ENCODE measurements at regions not wholly inside any gene's neighbourhood (a gene's known extent, or its start where the extent isn't known, plus 50 kb on each side); places are given as distances from the start of the nearest gene placed in this dataset.

DNA sequence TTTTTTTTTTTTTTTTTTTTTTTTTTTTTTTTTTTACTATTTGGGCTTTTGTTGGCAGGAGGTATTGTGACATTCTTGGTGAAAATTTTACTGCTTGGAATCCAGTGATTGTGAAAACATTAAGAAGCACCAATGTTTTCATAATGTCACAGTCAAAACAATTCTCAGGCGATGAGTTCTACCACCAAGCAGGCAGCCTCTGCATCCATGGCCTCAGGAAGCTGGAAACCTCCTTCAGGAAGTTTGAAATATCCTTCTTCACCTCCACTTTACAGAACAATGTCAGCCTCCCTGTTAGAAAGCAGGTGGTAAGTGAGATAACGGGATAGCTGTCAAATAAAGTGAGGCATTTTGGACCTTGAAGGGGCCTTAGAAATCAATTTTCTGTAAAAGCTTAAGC, 98.3 kb downstream of the MEX3B start:
- no peak for FAIRE-seq

DNA sequence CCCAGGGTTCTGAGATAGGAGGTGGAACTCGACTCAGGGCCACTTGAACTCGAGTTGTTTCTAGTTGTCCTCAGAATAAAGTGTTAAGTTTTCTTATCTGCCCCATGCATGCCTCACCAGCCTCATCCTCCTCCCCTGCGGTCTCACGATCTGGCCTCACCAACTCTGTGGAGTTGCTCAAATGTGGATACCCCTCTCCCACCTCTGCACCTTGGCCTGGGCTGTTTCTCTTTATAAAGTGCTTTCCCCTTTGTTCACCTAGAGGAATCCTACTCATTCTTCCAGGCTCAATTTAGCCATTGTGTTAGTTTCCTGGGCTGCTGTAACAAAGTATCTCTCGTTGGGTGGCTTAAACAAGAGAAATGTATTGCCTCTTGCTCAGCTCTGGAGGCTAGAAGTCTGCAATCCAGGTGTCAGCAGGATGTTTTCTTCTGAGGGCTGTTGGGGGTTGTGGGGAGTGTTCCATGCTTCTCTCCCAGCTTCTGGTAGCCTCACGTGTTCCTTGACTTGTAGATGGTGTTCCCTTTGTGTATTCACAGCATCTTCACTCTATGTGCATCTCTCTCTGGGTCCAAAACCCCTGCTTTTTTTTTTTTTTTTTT, 100.7 kb downstream of the MEX3B start:
- Histone ChIP-seq H3K4me3 (no peak overlapping the region), H3K4me1 (no peaks in the 10 kb centered on the region), H3K4me2 (no peak overlapping the region), H3K27ac (no peak overlapping the region), H3K9me3 (no peaks in the 10 kb centered on the region; the same call in 2 of the 3 replicates)
- WGBS (ENCODE audit: missing lambda C conversion rate) = 28% methylated on average over 6 of the region's 6 CpGs
- FAIRE-seq = no peak
- CTCF ChIA-PET = no interaction called here
- no peak for DNase-seq (ENCODE audit: low read depth in 1 of 2, low spot score in 1 of 2)
- no peak for ATAC-seq
- POLR2A ChIA-PET = no interaction called here
- TF ChIP-seq CHD4 (IDR thresholded peaks at IDR 0.05; ENCODE audit: borderline replicate concordance) = no peak
- no peak for TF ChIP-seq RARB (CRISPR knock-in tag; IDR thresholded peaks at IDR 0.05)
- no peak for TF ChIP-seq FOSB (CRISPR knock-in tag; IDR thresholded peaks at IDR 0.05)
- TF ChIP-seq ZFP36 (IDR thresholded peaks at IDR 0.05; ENCODE audit: borderline replicate concordance, partially characterized antibody) = no peak
- no peak for TF ChIP-seq ZNF302 (CRISPR knock-in tag; IDR thresholded peaks at IDR 0.05)
- TF ChIP-seq, protein P1, sequence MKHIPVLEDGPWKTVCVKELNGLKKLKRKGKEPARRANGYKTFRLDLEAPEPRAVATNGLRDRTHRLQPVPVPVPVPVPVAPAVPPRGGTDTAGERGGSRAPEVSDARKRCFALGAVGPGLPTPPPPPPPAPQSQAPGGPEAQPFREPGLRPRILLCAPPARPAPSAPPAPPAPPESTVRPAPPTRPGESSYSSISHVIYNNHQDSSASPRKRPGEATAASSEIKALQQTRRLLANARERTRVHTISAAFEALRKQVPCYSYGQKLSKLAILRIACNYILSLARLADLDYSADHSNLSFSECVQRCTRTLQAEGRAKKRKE (CRISPR knock-in tag; IDR thresholded peaks at IDR 0.05; ENCODE audit: low read depth) = no peak
- TF ChIP-seq FOSL2 (IDR thresholded peaks at IDR 0.05) = no peak
- no peak for TF ChIP-seq FOSL2 (CRISPR knock-in tag; IDR thresholded peaks at IDR 0.05)

More for the DNA sequence above, 98.3 kb downstream of the MEX3B start:
- 47% methylated on average over 2 of the region's 2 CpGs for WGBS (ENCODE audit: missing lambda C conversion rate)
- DNase-seq (ENCODE audit: low read depth in 1 of 2, low spot score in 1 of 2) (no peak), ATAC-seq (no peak)
- ChIA-PET POLR2A (no interaction called here), CTCF (interaction anchor here (1.2 kb wide), 1 partner anchor 10 kb away, joined by 3 read pairs; no protein-coding TSS in a partner anchor)
- H3K9me3 ChIP-seq = no peaks in the 10 kb centered on the region
- H3K4me1 ChIP-seq = no peaks in the 10 kb centered on the region
- no peak overlapping the region for H3K4me3 ChIP-seq
- TF ChIP-seq SMC3 (IDR thresholded peaks at IDR 0.05) = no peak
- TF ChIP-seq, protein P2, sequence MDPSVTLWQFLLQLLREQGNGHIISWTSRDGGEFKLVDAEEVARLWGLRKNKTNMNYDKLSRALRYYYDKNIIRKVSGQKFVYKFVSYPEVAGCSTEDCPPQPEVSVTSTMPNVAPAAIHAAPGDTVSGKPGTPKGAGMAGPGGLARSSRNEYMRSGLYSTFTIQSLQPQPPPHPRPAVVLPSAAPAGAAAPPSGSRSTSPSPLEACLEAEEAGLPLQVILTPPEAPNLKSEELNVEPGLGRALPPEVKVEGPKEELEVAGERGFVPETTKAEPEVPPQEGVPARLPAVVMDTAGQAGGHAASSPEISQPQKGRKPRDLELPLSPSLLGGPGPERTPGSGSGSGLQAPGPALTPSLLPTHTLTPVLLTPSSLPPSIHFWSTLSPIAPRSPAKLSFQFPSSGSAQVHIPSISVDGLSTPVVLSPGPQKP (IDR thresholded peaks at IDR 0.05; ENCODE audit: low read depth, low read length) = no peak
- TF ChIP-seq FOSL2 (IDR thresholded peaks at IDR 0.05) = no peak
- no peak for TF ChIP-seq FOSL2 (CRISPR knock-in tag; IDR thresholded peaks at IDR 0.05)
- TF ChIP-seq, protein P3, sequence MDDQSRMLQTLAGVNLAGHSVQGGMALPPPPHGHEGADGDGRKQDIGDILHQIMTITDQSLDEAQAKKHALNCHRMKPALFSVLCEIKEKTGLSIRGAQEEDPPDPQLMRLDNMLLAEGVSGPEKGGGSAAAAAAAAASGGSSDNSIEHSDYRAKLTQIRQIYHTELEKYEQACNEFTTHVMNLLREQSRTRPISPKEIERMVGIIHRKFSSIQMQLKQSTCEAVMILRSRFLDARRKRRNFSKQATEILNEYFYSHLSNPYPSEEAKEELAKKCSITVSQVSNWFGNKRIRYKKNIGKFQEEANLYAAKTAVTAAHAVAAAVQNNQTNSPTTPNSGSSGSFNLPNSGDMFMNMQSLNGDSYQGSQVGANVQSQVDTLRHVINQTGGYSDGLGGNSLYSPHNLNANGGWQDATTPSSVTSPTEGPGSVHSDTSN (IDR thresholded peaks at IDR 0.05) = no peak
- TF ChIP-seq TFCP2L1 (CRISPR knock-in tag; IDR thresholded peaks at IDR 0.05) = no peak
- TF ChIP-seq RFX5 (IDR thresholded peaks at IDR 0.05) = no peak
- TF ChIP-seq CBX2 (IDR thresholded peaks at IDR 0.05; ENCODE audit: borderline replicate concordance, low read depth) = no peak
- TF ChIP-seq, protein P4, sequence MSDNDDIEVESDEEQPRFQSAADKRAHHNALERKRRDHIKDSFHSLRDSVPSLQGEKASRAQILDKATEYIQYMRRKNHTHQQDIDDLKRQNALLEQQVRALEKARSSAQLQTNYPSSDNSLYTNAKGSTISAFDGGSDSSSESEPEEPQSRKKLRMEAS (IDR thresholded peaks at IDR 0.05) = no peak
- TF ChIP-seq, protein P5, sequence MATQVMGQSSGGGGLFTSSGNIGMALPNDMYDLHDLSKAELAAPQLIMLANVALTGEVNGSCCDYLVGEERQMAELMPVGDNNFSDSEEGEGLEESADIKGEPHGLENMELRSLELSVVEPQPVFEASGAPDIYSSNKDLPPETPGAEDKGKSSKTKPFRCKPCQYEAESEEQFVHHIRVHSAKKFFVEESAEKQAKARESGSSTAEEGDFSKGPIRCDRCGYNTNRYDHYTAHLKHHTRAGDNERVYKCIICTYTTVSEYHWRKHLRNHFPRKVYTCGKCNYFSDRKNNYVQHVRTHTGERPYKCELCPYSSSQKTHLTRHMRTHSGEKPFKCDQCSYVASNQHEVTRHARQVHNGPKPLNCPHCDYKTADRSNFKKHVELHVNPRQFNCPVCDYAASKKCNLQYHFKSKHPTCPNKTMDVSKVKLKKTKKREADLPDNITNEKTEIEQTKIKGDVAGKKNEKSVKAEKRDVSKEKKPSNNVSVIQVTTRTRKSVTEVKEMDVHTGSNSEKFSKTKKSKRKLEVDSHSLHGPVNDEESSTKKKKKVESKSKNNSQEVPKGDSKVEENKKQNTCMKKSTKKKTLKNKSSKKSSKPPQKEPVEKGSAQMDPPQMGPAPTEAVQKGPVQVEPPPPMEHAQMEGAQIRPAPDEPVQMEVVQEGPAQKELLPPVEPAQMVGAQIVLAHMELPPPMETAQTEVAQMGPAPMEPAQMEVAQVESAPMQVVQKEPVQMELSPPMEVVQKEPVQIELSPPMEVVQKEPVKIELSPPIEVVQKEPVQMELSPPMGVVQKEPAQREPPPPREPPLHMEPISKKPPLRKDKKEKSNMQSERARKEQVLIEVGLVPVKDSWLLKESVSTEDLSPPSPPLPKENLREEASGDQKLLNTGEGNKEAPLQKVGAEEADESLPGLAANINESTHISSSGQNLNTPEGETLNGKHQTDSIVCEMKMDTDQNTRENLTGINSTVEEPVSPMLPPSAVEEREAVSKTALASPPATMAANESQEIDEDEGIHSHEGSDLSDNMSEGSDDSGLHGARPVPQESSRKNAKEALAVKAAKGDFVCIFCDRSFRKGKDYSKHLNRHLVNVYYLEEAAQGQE (IDR thresholded peaks at IDR 0.05) = no peak
- no peak for TF ChIP-seq MAZ (IDR thresholded peaks at IDR 0.05; ENCODE audit: borderline replicate concordance, low read depth, low read length)
- TF ChIP-seq EHF (CRISPR knock-in tag; IDR thresholded peaks at IDR 0.05) = no peak
- no peak for TF ChIP-seq ZFP36 (IDR thresholded peaks at IDR 0.05; ENCODE audit: borderline replicate concordance, partially characterized antibody)
- no peak overlapping the region for H3K27ac ChIP-seq
- no peak overlapping the region for H3K4me2 ChIP-seq

Measured in A549 (cell line).